Fibroblast of mammary gland (primary cell): ENCODE measurements at regions not wholly inside any gene's neighbourhood (a gene's known extent, or its start where the extent isn't known, plus 50 kb on each side); places are given as distances from the start of the nearest gene placed in this dataset.
"Not testable (repeated sequence)": the region's sequence is repeated elsewhere in the genome, so short reads cannot be mapped to it uniquely, and the experiment has no call there.

Experiments
- DNase-seq: peaks from one replicate; pipeline ENCODE4 v3.0.0-alpha.2; 2010; ENCODE audit warnings: low read depth
- H3K4me3 ChIP-seq: 2 replicates; pipeline ENCODE4 v1.5.1; 2011; ENCODE audit warnings: low read depth, mild to moderate bottlenecking, low read length, moderate library complexity; ENCODE audit not compliant: control insufficient read depth
- TF ChIP-seq, protein P1 (sequence below): conservative IDR thresholded peaks from 2 replicates; pipeline ENCODE4 v1.5.1; 2011; ENCODE audit warnings: low read depth, low read length, inconsistent platforms; ENCODE audit not compliant: control insufficient read depth, insufficient read depth

DNA sequence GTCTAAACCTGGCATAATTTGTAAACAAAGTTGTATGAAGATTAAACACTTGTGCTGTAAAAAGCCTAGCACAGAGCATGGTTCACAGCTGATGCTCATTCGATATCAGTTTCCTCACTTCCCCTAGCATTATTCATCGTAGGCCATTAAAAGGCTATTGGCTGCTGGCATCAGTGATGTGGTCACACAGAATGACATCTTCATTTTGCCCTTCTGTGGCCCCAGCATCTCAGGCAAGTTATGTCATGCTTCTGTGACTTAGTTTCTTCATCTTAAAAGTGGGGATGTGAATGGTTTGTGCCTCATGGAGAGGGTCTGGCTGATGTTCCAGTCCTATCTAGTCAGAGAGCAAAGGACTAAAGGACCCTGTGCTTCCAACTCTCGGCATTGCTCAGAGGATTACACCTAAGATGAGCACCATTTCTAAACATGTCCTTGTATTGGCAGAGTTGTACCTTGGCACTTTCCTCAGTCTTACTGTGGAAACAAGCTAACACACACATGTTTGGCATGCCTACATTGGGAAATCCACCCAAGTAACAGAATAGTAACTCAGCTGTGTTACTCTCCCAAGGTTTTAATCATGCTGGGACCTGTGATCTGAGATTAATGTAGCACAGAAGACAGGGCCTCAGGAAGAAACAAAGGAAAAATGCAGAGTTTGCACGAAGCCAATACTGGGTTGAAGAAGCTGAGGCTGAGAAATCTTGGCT is 83.5 kb upstream of the OR9Q1 start:
- H3K4me3 ChIP-seq, result no peak overlapping the region
- TF ChIP-seq, protein P1, sequence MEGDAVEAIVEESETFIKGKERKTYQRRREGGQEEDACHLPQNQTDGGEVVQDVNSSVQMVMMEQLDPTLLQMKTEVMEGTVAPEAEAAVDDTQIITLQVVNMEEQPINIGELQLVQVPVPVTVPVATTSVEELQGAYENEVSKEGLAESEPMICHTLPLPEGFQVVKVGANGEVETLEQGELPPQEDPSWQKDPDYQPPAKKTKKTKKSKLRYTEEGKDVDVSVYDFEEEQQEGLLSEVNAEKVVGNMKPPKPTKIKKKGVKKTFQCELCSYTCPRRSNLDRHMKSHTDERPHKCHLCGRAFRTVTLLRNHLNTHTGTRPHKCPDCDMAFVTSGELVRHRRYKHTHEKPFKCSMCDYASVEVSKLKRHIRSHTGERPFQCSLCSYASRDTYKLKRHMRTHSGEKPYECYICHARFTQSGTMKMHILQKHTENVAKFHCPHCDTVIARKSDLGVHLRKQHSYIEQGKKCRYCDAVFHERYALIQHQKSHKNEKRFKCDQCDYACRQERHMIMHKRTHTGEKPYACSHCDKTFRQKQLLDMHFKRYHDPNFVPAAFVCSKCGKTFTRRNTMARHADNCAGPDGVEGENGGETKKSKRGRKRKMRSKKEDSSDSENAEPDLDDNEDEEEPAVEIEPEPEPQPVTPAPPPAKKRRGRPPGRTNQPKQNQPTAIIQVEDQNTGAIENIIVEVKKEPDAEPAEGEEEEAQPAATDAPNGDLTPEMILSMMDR, result no peak
- DNase-seq, result no peak

DNA sequence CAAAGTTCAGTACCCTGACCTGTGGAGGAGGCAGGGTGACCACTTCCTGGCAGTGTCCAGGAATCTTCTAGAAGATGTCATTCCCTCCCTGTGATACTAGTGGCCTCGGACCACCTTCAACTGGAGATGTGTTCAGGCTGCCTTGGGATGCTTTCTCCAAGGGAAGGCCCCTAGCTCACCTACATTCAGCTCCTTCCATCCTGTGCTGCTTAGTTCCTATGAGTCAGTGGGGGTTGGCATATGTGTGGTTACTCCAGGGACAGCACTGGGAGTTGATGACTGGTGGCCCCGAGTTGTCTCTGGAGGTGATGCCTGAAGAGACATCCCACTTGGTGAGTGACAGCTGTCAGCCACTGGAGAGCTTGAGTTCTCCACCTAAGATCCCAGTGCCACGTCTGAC is 81.8 kb upstream of the OR9Q1 start:
- no peak overlapping the region for H3K4me3 ChIP-seq
- TF ChIP-seq, protein P1, result no peak
- DNase-seq, result no peak

GRCh38 chr11:57942808-57943207 is 80.9 kb upstream of the OR9Q1 start:
- no peak for DNase-seq
- no peak overlapping the region for H3K4me3 ChIP-seq
- TF ChIP-seq, protein P1, result no peak

DNA sequence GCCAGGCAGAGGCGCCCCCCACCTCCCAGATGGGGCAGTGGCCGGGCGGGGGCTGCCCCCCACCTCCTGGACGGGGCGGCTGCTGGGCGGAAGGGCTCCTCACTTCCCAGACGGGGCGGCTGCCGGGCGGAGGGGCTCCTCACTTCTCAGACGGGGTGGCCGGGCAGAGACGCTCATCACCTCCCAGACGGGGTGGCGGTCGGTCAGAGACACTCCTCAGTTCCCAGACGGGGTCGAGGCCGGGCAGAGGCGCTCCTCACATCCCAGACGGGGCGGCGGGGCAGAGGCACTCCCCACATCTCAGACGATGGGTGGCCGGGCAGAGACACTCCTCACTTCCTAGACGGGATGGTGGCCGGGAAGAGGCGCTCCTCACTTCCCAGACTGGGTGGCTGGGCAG is 79.9 kb upstream of the OR9Q1 start:
- DNase-seq, H3K4me3 ChIP-seq: not testable (repeated sequence)

GRCh38 chr11:57946628-57947027 is 77.1 kb upstream of the OR9Q1 start:
- H3K4me3 ChIP-seq, result no peak overlapping the region
- TF ChIP-seq, protein P1, result no peak
- DNase-seq, result no peak

- TF ChIP-seq, protein P1, result no peak
- DNase-seq, result no peak
- H3K4me3 ChIP-seq, result no peak overlapping the region
These were observed 59.0 kb upstream of the OR9Q1 start for GRCh38 chr11:57964660-57965059.

DNA sequence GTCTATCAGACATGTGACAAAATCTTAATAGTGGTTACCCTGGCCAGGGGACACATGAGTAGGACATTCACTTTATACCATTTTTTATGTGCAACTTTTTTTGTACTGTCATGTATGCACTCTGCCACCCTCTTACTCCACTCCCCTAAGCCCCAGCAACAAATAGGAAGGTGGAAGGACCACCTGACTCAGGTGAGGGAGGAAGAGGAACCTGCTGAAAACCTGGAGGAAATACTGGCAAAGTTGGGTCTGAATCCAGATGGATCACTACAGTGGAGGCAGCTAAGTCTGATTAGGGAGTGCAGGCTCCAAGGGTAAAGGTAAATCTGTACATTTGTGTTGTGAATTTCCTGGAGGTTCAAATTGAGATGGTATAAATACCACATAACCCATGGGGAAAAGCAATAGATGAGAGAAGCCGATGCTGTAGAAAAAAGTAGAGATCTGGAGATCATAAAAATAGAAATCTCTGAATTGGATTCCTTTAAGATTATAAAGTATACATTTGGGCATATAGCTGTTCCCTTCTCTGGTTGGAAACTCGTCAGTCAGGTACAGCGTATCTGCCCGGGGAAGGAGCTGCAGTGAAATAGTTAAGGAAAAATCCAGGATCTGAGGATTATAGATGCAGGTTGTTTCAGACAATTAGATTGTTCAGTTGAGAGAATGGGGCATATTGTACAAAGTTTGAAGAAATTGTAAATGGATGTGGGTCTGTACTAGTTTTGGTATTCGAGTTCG is 52.2 kb upstream of the OR9Q1 start:
- TF ChIP-seq, protein P1, result no peak
- no peak overlapping the region for H3K4me3 ChIP-seq
- DNase-seq, result no peak
